ENCODE measurements at regions not wholly inside any gene's neighbourhood (a gene's known extent, or its start where the extent isn't known, plus 50 kb on each side); places are given as distances from the start of the nearest gene placed in this dataset.

GRCh38 chr1:172909606-172910326 lies 141.0 kb downstream of the TNFSF18 start:
- no peak for DNase-seq (ENCODE audit: extremely low spot score, unreplicated experiment)
- no peak for TF ChIP-seq CTCF (IDR thresholded peaks at IDR 0.05)
- Mint-ChIP-seq H3K36me3 (ENCODE audit: unreplicated experiment) (no peaks in the 10 kb centered on the region), H3K4me3 (ENCODE audit: unreplicated experiment) (no peak overlapping the region), H3K9me3 (ENCODE audit: unreplicated experiment) (peaks cover 21% of the 10 kb centered on the region), H3K27ac (ENCODE audit: unreplicated experiment) (peak overlapping the region; percentile 64), H3K4me1 (ENCODE audit: unreplicated experiment) (peaks cover 35% of the 10 kb centered on the region), H3K27me3 (ENCODE audit: unreplicated experiment) (no peaks in the 10 kb centered on the region)

GRCh38 chr1:172912765-172913260 lies 137.9 kb downstream of the TNFSF18 start:
- Mint-ChIP-seq H3K36me3 (ENCODE audit: unreplicated experiment) (no peaks in the 10 kb centered on the region), H3K9me3 (ENCODE audit: unreplicated experiment) (peaks cover 21% of the 10 kb centered on the region), H3K4me3 (ENCODE audit: unreplicated experiment) (no peak overlapping the region), H3K4me1 (ENCODE audit: unreplicated experiment) (peaks cover 45% of the 10 kb centered on the region), H3K27me3 (ENCODE audit: unreplicated experiment) (no peaks in the 10 kb centered on the region), H3K27ac (ENCODE audit: unreplicated experiment) (no peak overlapping the region)
- no peak for DNase-seq (ENCODE audit: extremely low spot score, unreplicated experiment)
- TF ChIP-seq CTCF (IDR thresholded peaks at IDR 0.05), result no peak

DNA sequence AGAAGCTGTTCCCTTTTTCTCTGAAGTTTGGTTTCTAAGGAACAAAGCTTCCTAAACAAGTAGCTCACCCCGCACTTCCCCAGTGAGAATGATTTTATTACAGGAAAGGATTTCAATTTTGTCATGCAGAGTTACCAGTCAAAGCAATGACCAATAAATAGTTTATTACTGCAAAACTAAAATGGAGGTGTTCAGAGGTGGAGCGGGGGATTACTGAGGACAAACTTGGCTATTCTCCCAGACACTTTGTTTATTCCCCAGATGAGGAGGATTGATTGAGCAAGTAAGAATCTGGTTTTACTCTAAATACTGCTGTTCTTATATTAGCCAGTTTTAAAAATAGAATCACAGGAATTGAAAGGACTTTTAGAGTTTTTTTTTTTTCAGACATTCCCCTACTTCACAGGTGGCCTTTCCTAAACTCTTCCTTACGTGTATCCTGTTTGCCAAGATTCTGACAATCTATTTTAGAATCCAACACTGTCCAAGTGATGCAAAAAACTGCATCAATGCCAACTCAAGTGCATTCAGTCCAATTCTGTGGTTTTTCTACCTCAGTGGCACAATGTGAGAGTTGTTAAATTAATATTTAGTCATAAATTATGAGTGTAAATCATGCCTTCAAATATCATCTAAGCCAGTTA lies 136.1 kb downstream of the TNFSF18 start:
- peaks cover 12% of the 10 kb centered on the region for H3K9me3 Mint-ChIP-seq (ENCODE audit: unreplicated experiment)
- TF ChIP-seq CTCF (IDR thresholded peaks at IDR 0.05), result no peak
- DNase-seq (ENCODE audit: extremely low spot score, unreplicated experiment), result no peak
- H3K27ac Mint-ChIP-seq (ENCODE audit: unreplicated experiment), result no peak overlapping the region
- H3K4me3 Mint-ChIP-seq (ENCODE audit: unreplicated experiment), result no peak overlapping the region
- H3K27me3 Mint-ChIP-seq (ENCODE audit: unreplicated experiment), result no peaks in the 10 kb centered on the region
- H3K4me1 Mint-ChIP-seq (ENCODE audit: unreplicated experiment), result peaks cover 42% of the 10 kb centered on the region
- H3K36me3 Mint-ChIP-seq (ENCODE audit: unreplicated experiment), result no peaks in the 10 kb centered on the region

DNA sequence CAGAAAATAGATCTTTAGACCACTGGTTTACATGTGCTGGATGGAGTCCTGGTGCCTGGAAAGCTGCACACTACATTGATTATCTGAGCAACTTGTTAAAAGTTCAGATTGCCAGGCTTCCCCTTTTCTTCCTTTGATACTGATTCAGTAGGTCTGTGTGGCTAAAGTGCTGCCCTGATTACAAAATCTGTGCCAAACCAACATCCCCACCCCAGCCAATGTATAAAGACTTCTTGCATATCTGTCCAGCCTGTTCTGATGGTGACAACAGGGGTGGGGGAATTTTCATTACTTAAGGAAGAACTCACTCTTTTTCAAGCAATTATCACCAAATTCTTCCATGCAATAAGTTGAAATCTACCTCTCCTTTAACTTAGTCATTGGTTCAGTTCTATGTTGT lies 135.5 kb downstream of the TNFSF18 start:
- Mint-ChIP-seq H3K4me1 (ENCODE audit: unreplicated experiment) (peaks cover 36% of the 10 kb centered on the region), H3K36me3 (ENCODE audit: unreplicated experiment) (no peaks in the 10 kb centered on the region), H3K9me3 (ENCODE audit: unreplicated experiment) (peaks cover 12% of the 10 kb centered on the region), H3K27me3 (ENCODE audit: unreplicated experiment) (no peaks in the 10 kb centered on the region), H3K27ac (ENCODE audit: unreplicated experiment) (no peak overlapping the region), H3K4me3 (ENCODE audit: unreplicated experiment) (no peak overlapping the region)
- TF ChIP-seq CTCF (IDR thresholded peaks at IDR 0.05), result no peak
- DNase-seq (ENCODE audit: extremely low spot score, unreplicated experiment), result no peak

- TF ChIP-seq CTCF (IDR thresholded peaks at IDR 0.05), result no peak
- Mint-ChIP-seq H3K27me3 (ENCODE audit: unreplicated experiment) (no peaks in the 10 kb centered on the region), H3K36me3 (ENCODE audit: unreplicated experiment) (no peaks in the 10 kb centered on the region), H3K4me3 (ENCODE audit: unreplicated experiment) (no peak overlapping the region), H3K27ac (ENCODE audit: unreplicated experiment) (no peak overlapping the region), H3K9me3 (ENCODE audit: unreplicated experiment) (peaks cover 12% of the 10 kb centered on the region), H3K4me1 (ENCODE audit: unreplicated experiment) (peaks cover 33% of the 10 kb centered on the region)
- no peak for DNase-seq (ENCODE audit: extremely low spot score, unreplicated experiment)
Measured at GRCh38 chr1:172916116-172916515, 134.6 kb downstream of the TNFSF18 start.
